ENCODE measurements at regions not wholly inside any gene's neighbourhood (a gene's known extent, or its start where the extent isn't known, plus 50 kb on each side); places are given as distances from the start of the nearest gene placed in this dataset.

- TF ChIP-seq ZBTB10 (CRISPR knock-in tag; IDR thresholded peaks at IDR 0.05; ENCODE audit: borderline replicate concordance) (no peak), MAFG (CRISPR knock-in tag; IDR thresholded peaks at IDR 0.05) (no peak), KDM1A (CRISPR knock-in tag; IDR thresholded peaks at IDR 0.05) (peak; percentile 62; the same call in 1 of the 2 replicates), PHB2 (IDR thresholded peaks at IDR 0.05; ENCODE audit: partially characterized antibody) (no peak), SKIL (CRISPR knock-in tag; IDR thresholded peaks at IDR 0.05; ENCODE audit: borderline replicate concordance) (peak; percentile 42; the same call in 1 of the 2 replicates), THRA (CRISPR knock-in tag; IDR thresholded peaks at IDR 0.05; ENCODE audit: borderline replicate concordance) (peak; percentile 39; the same call in 1 of the 2 replicates), FIP1L1 (IDR thresholded peaks at IDR 0.05; ENCODE audit: borderline replicate concordance, insufficient read depth, low read depth, low read length) (no peak), ZNF7 (CRISPR knock-in tag; IDR thresholded peaks at IDR 0.05) (0 out of 2 replicates have a peak, but pooled peaks have one; percentile 51), IKZF4 (CRISPR knock-in tag; IDR thresholded peaks at IDR 0.05; ENCODE audit: borderline replicate concordance, low read depth, not compliant biosample characterization) (no peak), NFYC (CRISPR knock-in tag; IDR thresholded peaks at IDR 0.05) (no peak), IRF2 (CRISPR knock-in tag; IDR thresholded peaks at IDR 0.05) (peak; percentile 78), SOX5 (CRISPR knock-in tag; IDR thresholded peaks at IDR 0.05; ENCODE audit: borderline replicate concordance) (peak; percentile 76; the same call in 1 of the 2 replicates), ZSCAN12 (CRISPR knock-in tag; IDR thresholded peaks at IDR 0.05) (no peak), ZNF343 (CRISPR knock-in tag; IDR thresholded peaks at IDR 0.05) (no peak), KLF15 (CRISPR knock-in tag; IDR thresholded peaks at IDR 0.05; ENCODE audit: borderline replicate concordance) (no peak), PPARG (CRISPR knock-in tag; conservative IDR thresholded peaks at IDR 0.05) (peak; percentile 76)
- TF ChIP-seq, protein P1, sequence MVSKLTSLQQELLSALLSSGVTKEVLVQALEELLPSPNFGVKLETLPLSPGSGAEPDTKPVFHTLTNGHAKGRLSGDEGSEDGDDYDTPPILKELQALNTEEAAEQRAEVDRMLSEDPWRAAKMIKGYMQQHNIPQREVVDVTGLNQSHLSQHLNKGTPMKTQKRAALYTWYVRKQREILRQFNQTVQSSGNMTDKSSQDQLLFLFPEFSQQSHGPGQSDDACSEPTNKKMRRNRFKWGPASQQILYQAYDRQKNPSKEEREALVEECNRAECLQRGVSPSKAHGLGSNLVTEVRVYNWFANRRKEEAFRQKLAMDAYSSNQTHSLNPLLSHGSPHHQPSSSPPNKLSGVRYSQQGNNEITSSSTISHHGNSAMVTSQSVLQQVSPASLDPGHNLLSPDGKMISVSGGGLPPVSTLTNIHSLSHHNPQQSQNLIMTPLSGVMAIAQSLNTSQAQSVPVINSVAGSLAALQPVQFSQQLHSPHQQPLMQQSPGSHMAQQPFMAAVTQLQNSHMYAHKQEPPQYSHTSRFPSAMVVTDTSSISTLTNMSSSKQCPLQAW (CRISPR knock-in tag; IDR thresholded peaks at IDR 0.05), result 0 out of 2 replicates have a peak, but pooled peaks have one; percentile 48
- TF ChIP-seq, protein P2, sequence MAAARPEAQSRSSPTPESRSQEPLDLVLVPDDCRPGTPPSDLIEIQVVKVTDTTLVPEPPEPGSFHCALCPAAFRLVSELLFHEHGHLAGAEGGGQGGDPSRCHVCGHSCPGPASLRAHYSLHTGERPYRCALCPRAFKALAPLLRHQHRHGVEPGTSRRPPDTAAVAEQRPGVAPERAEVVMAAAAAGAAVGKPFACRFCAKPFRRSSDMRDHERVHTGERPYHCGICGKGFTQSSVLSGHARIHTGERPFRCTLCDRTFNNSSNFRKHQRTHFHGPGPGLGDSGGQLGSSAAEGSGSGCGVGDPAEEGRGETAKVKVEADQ (CRISPR knock-in tag; IDR thresholded peaks at IDR 0.05; ENCODE audit: borderline replicate concordance), result no peak
- TF ChIP-seq, protein P3, sequence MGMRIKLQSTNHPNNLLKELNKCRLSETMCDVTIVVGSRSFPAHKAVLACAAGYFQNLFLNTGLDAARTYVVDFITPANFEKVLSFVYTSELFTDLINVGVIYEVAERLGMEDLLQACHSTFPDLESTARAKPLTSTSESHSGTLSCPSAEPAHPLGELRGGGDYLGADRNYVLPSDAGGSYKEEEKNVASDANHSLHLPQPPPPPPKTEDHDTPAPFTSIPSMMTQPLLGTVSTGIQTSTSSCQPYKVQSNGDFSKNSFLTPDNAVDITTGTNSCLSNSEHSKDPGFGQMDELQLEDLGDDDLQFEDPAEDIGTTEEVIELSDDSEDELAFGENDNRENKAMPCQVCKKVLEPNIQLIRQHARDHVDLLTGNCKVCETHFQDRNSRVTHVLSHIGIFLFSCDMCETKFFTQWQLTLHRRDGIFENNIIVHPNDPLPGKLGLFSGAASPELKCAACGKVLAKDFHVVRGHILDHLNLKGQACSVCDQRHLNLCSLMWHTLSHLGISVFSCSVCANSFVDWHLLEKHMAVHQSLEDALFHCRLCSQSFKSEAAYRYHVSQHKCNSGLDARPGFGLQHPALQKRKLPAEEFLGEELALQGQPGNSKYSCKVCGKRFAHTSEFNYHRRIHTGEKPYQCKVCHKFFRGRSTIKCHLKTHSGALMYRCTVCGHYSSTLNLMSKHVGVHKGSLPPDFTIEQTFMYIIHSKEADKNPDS (CRISPR knock-in tag; IDR thresholded peaks at IDR 0.05), result no peak
Observed at GRCh38 chr7:17507717-17508116, 209.3 kb downstream of the AHR start (continued).

Data from HepG2 (cell line).